Body of pancreas (tissue), 4 donors: ENCODE measurements at regions not wholly inside any gene's neighbourhood (a gene's known extent, or its start where the extent isn't known, plus 50 kb on each side); places are given as distances from the start of the nearest gene placed in this dataset.

Source experiments
- ATAC-seq: fragments of 150-250 bp; one replicate; pipeline ENCODE4 v1.9.1; 2016
- DNase-seq, 4 donors: peaks; one replicate each; pipeline ENCODE4 v3.0.0-alpha.2; 2019
- H3K27ac ChIP-seq, 4 donors: fragments of 200-600 bp; sonication (generic); 1 replicate in 3 of 4; 2 replicates in 1 of 4; pipeline versions ENCODE4 v1.5.1 to v1.6.1; 2016 to 2019; ENCODE audit warnings: mild to moderate bottlenecking in 1 of 4, mixed read lengths in 1 of 4, moderate library complexity in 1 of 4
- H3K27me3 ChIP-seq, 2 donors: fragments of 200-600 bp; sonication (generic); one replicate each; pipeline ENCODE4 v1.6.0; 2016; ENCODE audit warnings: mild to moderate bottlenecking in 1 of 2
- H3K36me3 ChIP-seq, 2 donors: fragments of 200-600 bp; sonication (generic); replicated peaks in 1 of 2; 2 replicates each; pipeline ENCODE4 v1.5.1; 2016; ENCODE audit warnings: low read depth in 2 of 2; ENCODE audit not compliant: insufficient read depth in 1 of 2
- H3K4me1 ChIP-seq: fragments of 200-600 bp; sonication (generic); one replicate; pipeline ENCODE4 v1.6.0; 2016
- H3K4me3 ChIP-seq, 2 donors: fragments of 200-600 bp; sonication (generic); 1 replicate in 1 of 2; 2 replicates in 1 of 2; pipeline ENCODE4 v1.5.1; 2016 to 2019
- H3K9me3 ChIP-seq, 3 donors: fragments of 200-600 bp; sonication (generic); 1 replicate in 2 of 3; 2 replicates in 1 of 3; pipeline ENCODE4 v1.5.1; 2016
- CTCF ChIP-seq, 7 experiments: fragments of 450-650 bp in 4 of 7; fragments of 200-600 bp in 3 of 7; sonication (generic) in 3 of 7; IDR thresholded peaks; one replicate each; pipeline ENCODE4 v1.5.1; 2016 to 2019; ENCODE audit warnings: antibody characterized with exemption in 7 of 7
- POLR2A ChIP-seq, 3 donors: fragments of 450-650 bp; IDR thresholded peaks; one replicate each; pipeline ENCODE4 v1.6.1; 2016; ENCODE audit warnings: antibody characterized with exemption in 3 of 3, mild to moderate bottlenecking in 2 of 3
- WGBS, 2 donors: methylation state at CpG; one replicate each; pipeline ENCODE4 v1.1.5; 2017; 5-methylcytosine and 5-hydroxymethylcytosine counted together
- intact Hi-C: fragments of 100-400 bp; cut with DNase I; formaldehyde crosslinking; loops from one replicate; pipeline ENCODE4 v1.15.1; 2023

DNA sequence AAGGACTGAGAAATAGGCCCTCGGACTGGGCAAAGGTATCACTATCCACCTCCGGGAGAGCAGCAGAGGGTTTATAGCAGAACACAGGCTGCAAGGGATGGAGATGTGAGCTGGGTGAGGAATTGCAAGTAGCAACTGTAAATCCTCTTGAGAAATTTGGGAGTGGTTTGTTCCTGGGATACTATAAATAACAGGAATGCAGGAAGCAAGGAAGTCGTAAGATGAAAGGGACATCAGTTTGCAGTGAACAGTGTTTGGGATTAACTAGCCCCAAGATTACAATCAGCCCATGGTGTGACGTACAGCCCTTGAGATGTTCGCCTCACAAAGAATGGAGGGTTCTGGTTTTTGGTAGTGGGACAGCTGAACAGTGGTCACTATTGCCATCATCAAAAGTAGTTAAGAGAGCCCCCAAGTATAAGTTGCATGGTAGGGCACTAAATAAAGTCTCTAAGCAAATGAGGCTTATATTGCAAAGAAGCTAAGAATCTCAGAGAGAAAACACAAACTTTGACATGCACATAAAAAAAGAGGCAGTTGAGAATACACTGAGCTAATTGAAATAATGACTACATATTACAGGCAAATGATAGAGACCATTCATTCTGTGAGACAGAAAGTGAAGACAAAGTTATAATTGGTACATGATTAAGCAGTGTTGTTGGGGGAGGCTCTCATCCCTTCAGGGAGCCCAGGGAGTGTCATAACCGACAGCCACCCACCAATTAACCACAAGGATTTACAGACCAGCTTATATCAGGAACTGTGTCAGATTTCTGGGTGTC is 362.5 kb upstream of the ACVR2A start:
- intact Hi-C loops, result no loop called here
- Histone ChIP-seq H3K36me3 (no peaks in the 10 kb centered on the region), H3K27me3 (no peaks in the 10 kb centered on the region), H3K9me3 (no peaks in the 10 kb centered on the region), H3K27ac (no peak overlapping the region), H3K4me3 (no peak overlapping the region), H3K4me1 (peaks cover 9% of the 10 kb centered on the region)
- no peak for ATAC-seq
- DNase-seq, result no peak
- 82 to 85% methylated on average over 6 of the region's 6 CpGs for WGBS, 2 donors
- TF ChIP-seq CTCF (IDR thresholded peaks at IDR 0.05) (no peak), POLR2A (IDR thresholded peaks at IDR 0.05) (no peak)

DNA sequence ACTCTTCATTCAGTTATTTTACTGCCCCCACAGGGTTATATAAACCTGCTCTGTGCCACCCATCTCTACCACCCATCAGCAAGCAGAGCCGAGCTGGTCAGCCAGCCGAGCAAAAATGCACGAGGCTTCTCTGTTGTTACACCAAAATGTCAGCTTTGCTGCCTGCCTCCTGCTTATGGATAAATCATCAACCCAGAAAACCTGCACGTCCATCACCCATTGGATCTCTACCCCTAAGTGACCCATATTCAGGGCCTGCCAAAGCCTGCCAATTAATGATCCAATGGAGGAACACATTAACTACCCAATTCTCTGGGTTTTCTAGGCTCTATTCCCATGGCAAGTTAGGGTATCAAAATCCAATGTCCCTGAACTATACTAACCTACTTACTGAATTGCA is 365.5 kb upstream of the ACVR2A start:
- DNase-seq (no peak), ATAC-seq (no peak)
- intact Hi-C loops, result no loop called here
- TF ChIP-seq CTCF (IDR thresholded peaks at IDR 0.05) (no peak), POLR2A (IDR thresholded peaks at IDR 0.05) (no peak)
- Histone ChIP-seq H3K9me3 (no peaks in the 10 kb centered on the region), H3K4me3 (no peak overlapping the region), H3K36me3 (no peaks in the 10 kb centered on the region), H3K4me1 (no peaks in the 10 kb centered on the region), H3K27me3 (no peaks in the 10 kb centered on the region), H3K27ac (no peak overlapping the region)
- 48 to 68% methylated on average over 4 of the region's 4 CpGs for WGBS, 2 donors

DNA sequence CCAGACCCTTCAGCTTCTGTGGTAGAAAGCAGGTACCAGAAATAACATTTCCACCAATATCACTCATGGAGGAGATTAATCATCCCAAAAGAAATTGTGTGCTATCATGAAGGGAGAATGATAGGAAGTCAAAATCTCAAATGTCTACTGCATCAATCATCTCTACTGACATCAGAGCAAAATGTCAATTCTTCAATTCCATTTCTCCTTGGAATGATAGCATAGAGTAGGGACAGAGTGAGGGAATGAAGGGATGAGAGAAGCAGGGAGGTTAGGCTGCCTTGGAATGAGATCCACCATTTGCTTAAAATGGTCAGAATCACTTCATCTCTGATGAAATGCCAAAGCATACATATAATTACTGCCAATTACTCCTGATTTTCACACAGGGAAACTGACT is 371.8 kb upstream of the ACVR2A start:
- DNase-seq (no peak), ATAC-seq (no peak)
- intact Hi-C loops, result no loop called here
- Histone ChIP-seq H3K4me3 (no peak overlapping the region), H3K27me3 (no peaks in the 10 kb centered on the region), H3K9me3 (no peaks in the 10 kb centered on the region), H3K4me1 (no peaks in the 10 kb centered on the region), H3K36me3 (no peaks in the 10 kb centered on the region), H3K27ac (no peak overlapping the region)
- TF ChIP-seq POLR2A (IDR thresholded peaks at IDR 0.05), result no peak
- no peak for TF ChIP-seq CTCF (IDR thresholded peaks at IDR 0.05)

- Histone ChIP-seq H3K27ac (no peak overlapping the region), H3K9me3 (no peaks in the 10 kb centered on the region), H3K4me3 (no peak overlapping the region), H3K27me3 (no peaks in the 10 kb centered on the region), H3K4me1 (no peaks in the 10 kb centered on the region), H3K36me3 (no peaks in the 10 kb centered on the region)
- TF ChIP-seq CTCF (IDR thresholded peaks at IDR 0.05) (no peak), POLR2A (IDR thresholded peaks at IDR 0.05) (no peak)
- ATAC-seq (no peak), DNase-seq (no peak)
- intact Hi-C loops, result no loop called here
- WGBS, 2 donors, result 88 to 91% methylated on average over 1 of the region's 1 CpG
These were observed 373.7 kb upstream of the ACVR2A start for GRCh38 chr2:147471126-147471525.

- Histone ChIP-seq H3K4me3 (no peak overlapping the region), H3K27me3 (no peaks in the 10 kb centered on the region), H3K36me3 (no peaks in the 10 kb centered on the region), H3K27ac (no peak overlapping the region), H3K9me3 (no peaks in the 10 kb centered on the region), H3K4me1 (peaks cover 8% of the 10 kb centered on the region)
- intact Hi-C loops, result no loop called here
- TF ChIP-seq POLR2A (IDR thresholded peaks at IDR 0.05) (no peak), CTCF (IDR thresholded peaks at IDR 0.05) (no peak)
- 84 to 86% methylated on average over 2 of the region's 2 CpGs for WGBS, 2 donors
- no peak for ATAC-seq
- DNase-seq, result no peak
These were observed 375.4 kb upstream of the ACVR2A start for GRCh38 chr2:147469471-147469870.
